ENCODE measurements at regions not wholly inside any gene's neighbourhood (a gene's known extent, or its start where the extent isn't known, plus 50 kb on each side); places are given as distances from the start of the nearest gene placed in this dataset.

GRCh38 chr22:49505337-49506009, 322.2 kb downstream of the BRD1 start:
- H3K9me2 ChIP-seq (ENCODE audit: insufficient read depth): no peaks in the 10 kb centered on the region
- no peak overlapping the region for H3K9ac ChIP-seq
- H3K36me3 ChIP-seq (ENCODE audit: low read depth): no peaks in the 10 kb centered on the region
- H3K27ac ChIP-seq: no peak overlapping the region
- H3K4me2 ChIP-seq (ENCODE audit: unreplicated experiment): no peak overlapping the region
- in situ Hi-C loops (cut with MboI): no loop called here
- H3K4me1 ChIP-seq (ENCODE audit: insufficient read depth): no peaks in the 10 kb centered on the region
- no peaks in the 10 kb centered on the region for H4K20me1 ChIP-seq (ENCODE audit: insufficient read depth)
- no peaks in the 10 kb centered on the region for H3K79me2 ChIP-seq (ENCODE audit: insufficient read depth)
- 32 to 41% methylated on average over 7 of the region's 7 CpGs for WGBS, 2 experiments (ENCODE audit: low coverage in 1 of 2, low lambda C conversion rate in 2 of 2, missing lambda C conversion rate in 2 of 2)
- TF ChIP-seq EZH2phosphoT487 (IDR thresholded peaks at IDR 0.05; ENCODE audit: insufficient read depth, low read depth) (no peak), EZH2 (IDR thresholded peaks at IDR 0.05; ENCODE audit: insufficient read depth, poor library complexity, severe bottlenecking) (no peak)
- no peak overlapping the region for H2AFZ ChIP-seq
- no peaks in the 10 kb centered on the region for H3K27me3 ChIP-seq (replicated peaks; ENCODE audit: insufficient read depth)
- no peaks in the 10 kb centered on the region for H3F3A ChIP-seq (ENCODE audit: insufficient read depth)
- no peak for DNase-seq
- H3K4me3 ChIP-seq: no peak overlapping the region
- H3K9me3 ChIP-seq (ENCODE audit: low read depth): no peaks in the 10 kb centered on the region

GRCh38 chr22:49503896-49504521, 323.7 kb downstream of the BRD1 start:
- H3K9me3 ChIP-seq (ENCODE audit: low read depth): no peaks in the 10 kb centered on the region
- H3K9me2 ChIP-seq (ENCODE audit: insufficient read depth): no peaks in the 10 kb centered on the region
- DNase-seq: no peak
- H3K36me3 ChIP-seq (ENCODE audit: low read depth): no peaks in the 10 kb centered on the region
- no peak overlapping the region for H3K9ac ChIP-seq
- no peaks in the 10 kb centered on the region for H4K20me1 ChIP-seq (ENCODE audit: insufficient read depth)
- no peaks in the 10 kb centered on the region for H3K4me1 ChIP-seq (ENCODE audit: insufficient read depth)
- no peak overlapping the region for H2AFZ ChIP-seq
- in situ Hi-C loops (cut with MboI): no loop called here
- H3K79me2 ChIP-seq (ENCODE audit: insufficient read depth): no peaks in the 10 kb centered on the region
- H3K27me3 ChIP-seq (replicated peaks; ENCODE audit: insufficient read depth): no peaks in the 10 kb centered on the region
- no peak overlapping the region for H3K4me3 ChIP-seq
- TF ChIP-seq EZH2 (IDR thresholded peaks at IDR 0.05; ENCODE audit: insufficient read depth, poor library complexity, severe bottlenecking) (no peak), EZH2phosphoT487 (IDR thresholded peaks at IDR 0.05; ENCODE audit: insufficient read depth, low read depth) (no peak)
- no peaks in the 10 kb centered on the region for H3F3A ChIP-seq (ENCODE audit: insufficient read depth)
- no peak overlapping the region for H3K27ac ChIP-seq
- 7 to 16% methylated on average over 6 of the region's 6 CpGs for WGBS, 2 experiments (ENCODE audit: low coverage in 1 of 2, low lambda C conversion rate in 2 of 2, missing lambda C conversion rate in 2 of 2)
- no peak overlapping the region for H3K4me2 ChIP-seq (ENCODE audit: unreplicated experiment)

- no peaks in the 10 kb centered on the region for H3K27me3 ChIP-seq (replicated peaks; ENCODE audit: insufficient read depth)
- no peak overlapping the region for H3K4me3 ChIP-seq
- no peaks in the 10 kb centered on the region for H3K9me3 ChIP-seq (ENCODE audit: low read depth)
- no peaks in the 10 kb centered on the region for H3K79me2 ChIP-seq (ENCODE audit: insufficient read depth)
- no peaks in the 10 kb centered on the region for H3K9me2 ChIP-seq (ENCODE audit: insufficient read depth)
- H3K27ac ChIP-seq: no peak overlapping the region
- H3K4me1 ChIP-seq (ENCODE audit: insufficient read depth): no peaks in the 10 kb centered on the region
- no peaks in the 10 kb centered on the region for H3K36me3 ChIP-seq (ENCODE audit: low read depth)
- H3K9ac ChIP-seq: no peak overlapping the region
- no peaks in the 10 kb centered on the region for H3F3A ChIP-seq (ENCODE audit: insufficient read depth)
- no peak for DNase-seq
- 6 to 13% methylated on average over 1 of the region's 1 CpG for WGBS, 2 experiments (ENCODE audit: low coverage in 1 of 2, low lambda C conversion rate in 2 of 2, missing lambda C conversion rate in 2 of 2)
- H4K20me1 ChIP-seq (ENCODE audit: insufficient read depth): no peaks in the 10 kb centered on the region
- H2AFZ ChIP-seq: no peak overlapping the region
- no peak overlapping the region for H3K4me2 ChIP-seq (ENCODE audit: unreplicated experiment)
- TF ChIP-seq EZH2 (IDR thresholded peaks at IDR 0.05; ENCODE audit: insufficient read depth, poor library complexity, severe bottlenecking): no peak
- TF ChIP-seq EZH2phosphoT487 (IDR thresholded peaks at IDR 0.05; ENCODE audit: insufficient read depth, low read depth): no peak
- in situ Hi-C loops (cut with MboI): no loop called here
Measured at GRCh38 chr22:49503321-49503720, 324.4 kb downstream of the BRD1 start.

GRCh38 chr22:49502126-49502826, 325.4 kb downstream of the BRD1 start:
- DNase-seq: no peak
- no peaks in the 10 kb centered on the region for H3K9me2 ChIP-seq (ENCODE audit: insufficient read depth)
- H3K9ac ChIP-seq: no peak overlapping the region
- no peak overlapping the region for H3K4me2 ChIP-seq (ENCODE audit: unreplicated experiment)
- H3K9me3 ChIP-seq (ENCODE audit: low read depth): no peaks in the 10 kb centered on the region
- H4K20me1 ChIP-seq (ENCODE audit: insufficient read depth): no peaks in the 10 kb centered on the region
- TF ChIP-seq EZH2phosphoT487 (IDR thresholded peaks at IDR 0.05; ENCODE audit: insufficient read depth, low read depth) (no peak), EZH2 (IDR thresholded peaks at IDR 0.05; ENCODE audit: insufficient read depth, poor library complexity, severe bottlenecking) (no peak)
- in situ Hi-C loops (cut with MboI): no loop called here
- H2AFZ ChIP-seq: no peak overlapping the region
- H3K27me3 ChIP-seq (replicated peaks; ENCODE audit: insufficient read depth): no peaks in the 10 kb centered on the region
- H3F3A ChIP-seq (ENCODE audit: insufficient read depth): no peaks in the 10 kb centered on the region
- no peak overlapping the region for H3K27ac ChIP-seq
- no peaks in the 10 kb centered on the region for H3K79me2 ChIP-seq (ENCODE audit: insufficient read depth)
- H3K36me3 ChIP-seq (ENCODE audit: low read depth): no peaks in the 10 kb centered on the region
- 38% methylated on average over 13 of the region's 13 CpGs for WGBS, 2 experiments (ENCODE audit: low coverage in 1 of 2, low lambda C conversion rate in 2 of 2, missing lambda C conversion rate in 2 of 2)
- H3K4me1 ChIP-seq (ENCODE audit: insufficient read depth): no peaks in the 10 kb centered on the region
- H3K4me3 ChIP-seq: no peak overlapping the region
